ENCODE measurements at regions not wholly inside any gene's neighbourhood (a gene's known extent, or its start where the extent isn't known, plus 50 kb on each side); places are given as distances from the start of the nearest gene placed in this dataset.

- no peaks in the 10 kb centered on the region for H3K36me3 ChIP-seq (ENCODE audit: control insufficient read depth, insufficient read depth, low read length)
- 0% methylated on average over 4 of the region's 4 CpGs for WGBS (ENCODE audit: insufficient coverage, low coverage, missing lambda C conversion rate)
- H3K79me2 ChIP-seq (ENCODE audit: control insufficient read depth, insufficient read depth, low read length) = no peaks in the 10 kb centered on the region
- H3K4me3 ChIP-seq = no peak overlapping the region
- no peak for FAIRE-seq
- H3K9me3 ChIP-seq (replicated peaks; ENCODE audit: control insufficient read depth, insufficient read depth, low read depth, low read length) = no peaks in the 10 kb centered on the region
- H3K9me1 ChIP-seq (ENCODE audit: control insufficient read depth, insufficient read depth, low read length) = no peaks in the 10 kb centered on the region
- H3K27me3 ChIP-seq (ENCODE audit: control insufficient read depth in 2 of 2, insufficient read depth in 2 of 2, low read length in 2 of 2) = no peaks in the 10 kb centered on the region
- no TSS peak for BruUV-seq (replicated peaks)
- ATAC-seq = no peak
- no peak overlapping the region for H2AFZ ChIP-seq (ENCODE audit: low read depth, low read length)
- in situ Hi-C loops (cut with MboI) (no loop called here), intact Hi-C loops (cut with micrococcal nuclease) (no loop called here)
- H3K27ac ChIP-seq (ENCODE audit: extremely low read depth, low read depth, low read length) = no peak overlapping the region
- H4K20me1 ChIP-seq (replicated peaks; ENCODE audit: control insufficient read depth, insufficient read depth, low read length) = no peaks in the 10 kb centered on the region
- ChIA-PET CTCF (ENCODE audit: low intra/inter-chr PET ratio) (no interaction called here), POLR2A (no interaction called here)
- no peak overlapping the region for H3K9ac ChIP-seq (ENCODE audit: insufficient read depth in 1 of 2, low read depth in 2 of 2, low read length in 2 of 2)
- H3K4me2 ChIP-seq (ENCODE audit: insufficient read depth, low read length) = no peak overlapping the region
- TF ChIP-seq CCAR2 (IDR thresholded peaks at IDR 0.05; ENCODE audit: low read depth, low read length) (no peak), MGA (IDR thresholded peaks at IDR 0.05) (no peak), NRF1 (conservative IDR thresholded peaks at IDR 0.05 in 1 of 2, IDR thresholded peaks at IDR 0.05 in 1 of 2) (no peak), ETV1 (tag; conservative IDR thresholded peaks at IDR 0.05; ENCODE audit: low read depth) (no peak), HNRNPUL1 (IDR thresholded peaks at IDR 0.05; ENCODE audit: low read length) (no peak), EHMT2 (IDR thresholded peaks at IDR 0.05) (no peak), ZNF695 (CRISPR knock-in tag; IDR thresholded peaks at IDR 0.05) (no peak), POLR2H (tag; IDR thresholded peaks at IDR 0.05; ENCODE audit: low read depth) (no peak), MBD1 (CRISPR knock-in tag; IDR thresholded peaks at IDR 0.05) (no peak), SIN3A (IDR thresholded peaks at IDR 0.05; ENCODE audit: borderline replicate concordance in 2 of 2, control insufficient read depth in 1 of 2, low read depth in 2 of 2, low read length in 2 of 2) (no peak)
- no peaks in the 10 kb centered on the region for H3K4me1 ChIP-seq (replicated peaks in 1 of 2; ENCODE audit: control insufficient read depth in 2 of 2, insufficient read depth in 2 of 2, low read length in 2 of 2)
- no peak for DNase-seq (ENCODE audit: extremely low read depth in 1 of 4, low spot score in 3 of 4)
Observed at GRCh38 chr1:96349896-96350295, 371.7 kb upstream of the PTBP2 start.
